Fibroblast of mammary gland (primary cell): ENCODE measurements at regions not wholly inside any gene's neighbourhood (a gene's known extent, or its start where the extent isn't known, plus 50 kb on each side); places are given as distances from the start of the nearest gene placed in this dataset.
"Not testable (repeated sequence)": the region's sequence is repeated elsewhere in the genome, so short reads cannot be mapped to it uniquely, and the experiment has no call there.

Experiments
- DNase-seq: peaks from one replicate; pipeline ENCODE4 v3.0.0-alpha.2; 2010; ENCODE audit warnings: low read depth
- H3K4me3 ChIP-seq: 2 replicates; pipeline ENCODE4 v1.5.1; 2011; ENCODE audit warnings: low read depth, mild to moderate bottlenecking, low read length, moderate library complexity; ENCODE audit not compliant: control insufficient read depth
- CTCF ChIP-seq: conservative IDR thresholded peaks from 2 replicates; pipeline ENCODE4 v1.5.1; 2011; ENCODE audit warnings: low read depth, low read length, inconsistent platforms; ENCODE audit not compliant: control insufficient read depth, insufficient read depth

DNA sequence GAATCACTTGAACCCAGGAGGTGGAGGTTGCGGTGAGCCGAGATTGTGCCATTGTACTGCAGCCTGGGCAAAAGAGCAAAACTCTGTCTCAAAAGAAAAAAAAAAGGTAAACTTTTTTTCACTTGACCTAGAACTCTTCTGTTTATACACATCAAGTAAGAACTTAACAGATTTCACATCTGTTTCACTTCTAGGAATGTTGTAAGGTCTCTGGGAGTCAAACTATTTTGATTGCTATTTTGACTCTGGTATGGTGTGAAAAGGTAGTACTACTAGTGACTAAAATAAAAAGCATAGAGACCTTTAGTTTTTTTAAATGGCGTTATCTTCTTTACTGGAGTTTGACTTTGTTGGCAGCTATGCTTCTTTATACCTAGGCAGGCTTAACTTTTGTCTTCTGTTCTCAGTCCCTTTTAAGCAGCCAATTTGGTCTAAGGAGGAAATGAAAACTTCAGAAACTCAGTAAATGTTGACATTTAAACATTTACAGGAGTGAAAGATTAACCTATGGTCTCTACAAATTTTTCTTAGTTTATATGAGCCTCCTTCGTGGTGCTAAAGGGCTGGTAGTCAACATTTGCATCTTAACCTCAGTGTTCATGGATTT lies 84.7 kb downstream of the METTL2B start:
- not testable (repeated sequence) for DNase-seq, H3K4me3 ChIP-seq

DNA sequence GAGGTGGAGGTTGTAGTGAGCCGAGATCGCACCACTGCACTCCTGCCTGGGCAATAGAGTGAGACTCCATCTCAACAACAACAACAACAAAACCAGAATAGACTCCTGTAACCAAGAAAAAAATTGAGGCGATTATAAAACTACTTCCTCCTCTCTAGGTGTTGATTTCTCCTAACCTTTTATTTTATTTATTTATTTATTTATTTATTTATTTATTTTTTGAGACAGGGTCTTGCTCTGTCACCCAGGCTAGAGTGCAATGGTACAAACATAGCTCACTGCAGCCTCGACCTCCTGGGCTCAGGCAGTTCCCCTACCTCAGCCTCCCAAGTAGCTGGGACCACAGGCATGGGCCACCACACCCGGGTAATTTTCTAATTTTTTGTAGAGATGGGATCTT lies 86.2 kb downstream of the METTL2B start:
- not testable (repeated sequence) for DNase-seq, H3K4me3 ChIP-seq

- not testable (repeated sequence) for DNase-seq, H3K4me3 ChIP-seq
Observed at GRCh38 chr7:128564123-128564700, 87.7 kb downstream of the METTL2B start.

- DNase-seq, H3K4me3 ChIP-seq: not testable (repeated sequence)
Observed at GRCh38 chr7:128564932-128565864, 88.7 kb downstream of the METTL2B start.

DNA sequence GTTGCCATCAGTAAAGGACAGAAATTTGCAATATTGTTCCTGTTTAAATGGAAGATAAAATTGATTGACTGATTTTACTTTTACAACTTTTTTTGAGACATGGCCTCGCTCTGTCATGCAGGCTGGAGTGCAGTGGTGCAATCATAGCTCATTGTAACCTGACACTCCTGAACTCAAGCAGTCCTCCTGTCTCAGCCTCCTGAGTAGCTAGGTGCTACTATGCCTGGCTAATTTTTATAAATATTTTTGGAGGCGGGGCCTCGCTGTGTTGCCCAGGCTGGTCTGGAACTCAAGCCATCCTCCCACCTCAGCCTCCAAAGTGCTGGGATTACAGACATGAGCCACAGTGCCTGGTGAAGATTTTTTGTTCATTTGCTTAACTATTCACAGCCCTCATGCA lies 96.8 kb upstream of the GARIN1A start:
- DNase-seq: not testable (repeated sequence)

GRCh38 chr7:128576953-128577352 lies 95.1 kb upstream of the GARIN1A start:
- DNase-seq: not testable (repeated sequence)

More for the DNA sequence above, 96.8 kb upstream of the GARIN1A start:
- H3K4me3 ChIP-seq: not testable (repeated sequence)

GRCh38 chr7:128579843-128580242 lies 92.2 kb upstream of the GARIN1A start:
- DNase-seq, H3K4me3 ChIP-seq: not testable (repeated sequence)

More at GRCh38 chr7:128576953-128577352, 95.1 kb upstream of the GARIN1A start:
- H3K4me3 ChIP-seq: not testable (repeated sequence)

DNA sequence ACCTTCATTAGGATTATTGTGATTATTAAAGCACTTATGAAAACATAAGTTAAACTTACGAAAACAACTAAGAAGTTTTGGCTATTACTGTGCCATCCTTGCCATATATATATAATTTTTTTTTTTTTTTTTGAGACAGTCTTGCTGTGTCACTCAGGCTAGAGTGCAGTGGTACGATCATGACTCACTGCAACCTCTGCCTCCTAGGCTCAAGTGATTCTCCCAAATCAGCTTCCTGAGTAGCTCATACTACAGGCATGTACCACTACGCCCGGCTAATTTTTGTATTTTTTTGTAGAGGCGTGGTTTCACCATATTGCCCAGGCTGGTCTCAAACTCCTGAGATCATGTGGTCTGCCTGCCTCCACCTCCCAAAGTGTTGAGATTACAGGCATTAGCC lies 91.0 kb upstream of the GARIN1A start:
- DNase-seq: peak; percentile 87

DNA sequence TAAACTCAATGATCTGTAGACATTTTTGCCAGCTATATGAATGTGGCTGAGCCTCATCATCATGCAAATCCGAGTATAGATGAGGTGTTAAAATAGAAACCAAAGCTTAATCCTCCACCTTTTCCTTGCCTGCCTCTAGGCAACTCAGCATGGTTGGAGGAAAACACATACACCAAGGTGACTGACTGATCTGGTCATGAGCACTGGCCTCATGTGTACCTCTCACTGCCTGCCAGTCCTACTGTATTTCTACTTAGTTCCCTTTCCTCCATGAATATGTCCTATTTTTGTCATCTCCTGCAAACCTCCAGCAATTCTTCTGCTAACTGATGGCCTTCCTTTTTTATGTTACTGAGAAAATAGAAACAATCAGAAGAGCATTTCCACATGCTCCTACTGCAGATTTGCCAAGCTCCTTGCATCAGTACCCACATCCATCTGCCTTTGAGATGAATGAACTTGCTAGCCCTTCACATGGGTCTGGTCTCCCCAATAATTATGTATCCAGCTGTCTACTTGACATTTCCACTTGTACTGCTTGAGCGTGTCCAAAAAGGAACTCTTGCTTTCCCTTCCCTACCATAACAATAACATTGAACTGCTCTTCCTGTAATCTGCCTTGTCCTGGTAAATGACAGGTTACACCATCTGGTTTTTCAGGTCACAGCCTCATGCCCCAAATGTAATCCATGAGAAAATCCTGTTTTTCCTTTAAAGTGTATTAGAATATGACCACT lies 90.1 kb upstream of the GARIN1A start:
- H3K4me3 ChIP-seq, DNase-seq: not testable (repeated sequence)

More for the DNA sequence above, 91.0 kb upstream of the GARIN1A start:
- H3K4me3 ChIP-seq: not testable (repeated sequence)

GRCh38 chr7:128586715-128587114 lies 85.4 kb upstream of the GARIN1A start:
- DNase-seq, H3K4me3 ChIP-seq: not testable (repeated sequence)

- DNase-seq: no peak
- no peak for TF ChIP-seq CTCF
- H3K4me3 ChIP-seq: no peak overlapping the region
Observed at GRCh38 chr7:128591705-128592104, 80.4 kb upstream of the GARIN1A start.

- not testable (repeated sequence) for H3K4me3 ChIP-seq, DNase-seq
Observed at GRCh38 chr7:128592209-128592608, 79.9 kb upstream of the GARIN1A start.

DNA sequence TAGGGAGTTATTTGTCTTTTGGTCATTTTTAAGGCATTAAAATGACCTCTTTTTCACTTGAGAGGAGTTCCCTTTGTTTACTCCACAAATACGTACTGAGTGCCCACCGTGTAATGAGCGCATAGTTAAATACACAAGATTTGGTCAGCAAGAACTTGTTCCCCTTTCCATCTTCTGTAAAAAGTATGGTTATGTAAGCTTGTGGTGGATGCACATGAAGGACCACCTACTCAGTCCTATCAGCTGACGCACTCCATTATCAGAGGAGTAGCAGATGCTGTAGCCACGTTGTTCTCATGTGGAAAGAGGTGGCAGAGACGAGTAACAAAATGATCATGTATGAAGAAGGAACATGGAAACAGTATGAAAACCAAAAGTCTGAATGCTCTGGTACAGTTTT lies 78.0 kb upstream of the GARIN1A start:
- H3K4me3 ChIP-seq, DNase-seq: not testable (repeated sequence)

- not testable (repeated sequence) for DNase-seq, H3K4me3 ChIP-seq
Observed at GRCh38 chr7:128596336-128597128, 75.6 kb upstream of the GARIN1A start.

DNA sequence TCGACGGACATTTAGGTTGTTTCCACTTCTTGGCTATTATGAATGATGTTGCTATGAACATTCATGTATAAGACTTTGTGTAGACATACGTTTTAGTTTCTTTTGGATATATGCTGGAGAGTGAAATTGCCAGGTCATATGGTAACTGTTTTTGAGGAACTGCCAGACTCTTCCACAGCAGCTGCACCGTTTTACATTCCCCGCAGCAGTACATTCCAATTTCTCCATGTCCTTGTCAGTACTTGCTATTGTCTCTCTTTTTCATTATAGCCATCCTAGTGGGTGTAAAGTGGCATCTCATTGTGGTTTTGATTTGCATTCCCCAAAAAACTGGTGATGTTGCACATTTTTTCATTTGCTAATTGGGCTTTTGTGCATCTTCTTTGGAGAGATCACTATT lies 73.1 kb upstream of the GARIN1A start:
- not testable (repeated sequence) for DNase-seq, H3K4me3 ChIP-seq
